DMS153 treated with DMSO at 0.1 percent for 48 hours (cell line): ENCODE measurements at regions not wholly inside any gene's neighbourhood (a gene's known extent, or its start where the extent isn't known, plus 50 kb on each side); places are given as distances from the start of the nearest gene placed in this dataset.

Experiments used
- DNase-seq: peaks from one replicate; lab custom pipeline; 2025; ENCODE audit not compliant: unreplicated experiment; lab: John Stamatoyannopoulos, UW

GRCh38 chr11:94671553-94672366 is 96.4 kb upstream of the AMOTL1 start:
- DNase-seq, result no peak

DNA sequence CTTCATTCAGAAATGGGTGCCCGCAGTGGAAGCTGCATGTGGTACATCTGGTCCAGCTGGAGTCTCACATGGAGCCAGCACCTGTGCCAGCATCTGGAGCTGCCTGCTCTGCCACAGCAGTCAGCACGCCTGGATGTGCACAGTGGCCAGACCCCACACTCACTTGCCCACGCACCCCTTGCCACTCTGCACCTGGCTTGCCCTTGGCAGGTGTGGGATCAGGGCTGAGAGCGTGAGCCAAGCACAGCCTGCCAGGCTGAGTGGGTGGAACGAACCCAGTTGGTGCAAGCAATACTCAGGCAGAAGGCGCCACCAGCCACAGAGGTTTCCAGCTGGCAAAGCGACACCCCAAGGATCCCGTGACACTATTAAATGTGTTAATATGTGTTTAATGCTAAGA is 95.5 kb upstream of the AMOTL1 start:
- DNase-seq, result no peak

- DNase-seq, result no peak
These were observed 94.8 kb upstream of the AMOTL1 start for GRCh38 chr11:94673386-94673785.

DNA sequence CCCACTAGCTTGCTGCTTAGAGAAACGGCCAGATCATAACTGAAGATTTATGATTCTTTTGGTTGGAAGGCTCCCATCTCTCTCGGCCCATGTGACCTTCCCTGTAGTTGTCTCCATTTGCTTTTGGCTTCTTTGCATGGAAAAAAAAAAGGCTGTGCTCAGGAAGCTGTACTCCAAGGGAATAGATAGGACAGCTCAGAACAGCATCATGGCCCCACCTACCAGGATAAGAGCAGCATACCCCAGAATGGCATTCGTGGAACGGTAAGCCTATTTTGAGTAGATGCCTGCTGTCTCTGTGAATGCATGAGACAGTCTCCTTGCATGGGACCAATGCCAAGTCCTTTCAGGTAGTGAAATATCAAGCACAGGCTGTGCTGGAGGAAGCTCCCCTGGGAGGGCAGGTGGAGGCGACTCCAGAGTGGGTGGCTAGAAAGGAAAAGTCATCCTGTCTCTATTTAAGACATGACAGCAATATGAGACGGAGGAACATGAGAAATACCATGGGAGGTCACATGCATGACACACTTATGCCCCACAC is 94.1 kb upstream of the AMOTL1 start:
- DNase-seq, result peak; percentile 76

GRCh38 chr11:94675239-94675638 is 92.9 kb upstream of the AMOTL1 start:
- DNase-seq, result no peak

- no peak for DNase-seq
These were observed 92.3 kb upstream of the AMOTL1 start for GRCh38 chr11:94675813-94676212.

- no peak for DNase-seq
These were observed 91.3 kb upstream of the AMOTL1 start for GRCh38 chr11:94676814-94677213.

GRCh38 chr11:94678236-94678635 is 89.9 kb upstream of the AMOTL1 start:
- DNase-seq, result no peak

GRCh38 chr11:94678901-94679300 is 89.3 kb upstream of the AMOTL1 start:
- no peak for DNase-seq

DNA sequence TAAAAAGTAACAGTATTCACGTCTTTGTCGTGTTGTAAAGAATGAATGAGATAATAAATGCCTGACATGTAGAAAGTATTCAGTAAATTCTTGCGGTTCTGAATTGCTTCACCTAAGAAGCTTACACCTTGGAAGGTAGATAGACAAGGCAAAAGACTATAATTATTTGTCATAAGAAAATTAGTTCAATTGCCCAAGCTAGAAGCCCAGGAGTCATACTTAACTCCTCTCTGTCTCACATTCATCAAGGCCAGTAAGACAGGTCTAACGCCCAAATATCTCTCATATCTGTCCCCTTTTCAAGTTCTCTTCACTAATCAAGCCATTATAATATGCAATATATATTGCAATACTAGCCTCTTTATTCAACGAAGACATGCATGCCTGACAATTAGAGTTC is 87.7 kb upstream of the AMOTL1 start:
- DNase-seq, result no peak

DNA sequence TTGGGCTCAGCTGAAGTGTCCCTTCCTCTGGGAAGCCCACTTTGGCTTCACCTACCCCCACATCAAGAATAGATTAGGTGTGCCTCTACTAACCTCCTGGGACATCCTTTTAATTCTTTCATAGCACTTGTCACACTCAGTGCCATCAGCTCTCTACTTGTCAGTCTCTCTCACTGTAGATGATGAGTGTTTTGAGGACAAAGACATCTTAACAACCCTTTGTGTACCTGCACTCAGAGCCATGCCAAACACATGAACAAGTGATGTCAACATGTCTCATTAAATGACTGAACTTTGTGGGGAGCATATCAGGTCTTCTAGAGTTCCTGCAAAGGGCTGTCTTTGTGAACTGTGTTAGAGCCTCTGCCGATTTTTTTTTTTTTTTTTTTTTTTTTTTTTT is 87.0 kb upstream of the AMOTL1 start:
- no peak for DNase-seq

DNA sequence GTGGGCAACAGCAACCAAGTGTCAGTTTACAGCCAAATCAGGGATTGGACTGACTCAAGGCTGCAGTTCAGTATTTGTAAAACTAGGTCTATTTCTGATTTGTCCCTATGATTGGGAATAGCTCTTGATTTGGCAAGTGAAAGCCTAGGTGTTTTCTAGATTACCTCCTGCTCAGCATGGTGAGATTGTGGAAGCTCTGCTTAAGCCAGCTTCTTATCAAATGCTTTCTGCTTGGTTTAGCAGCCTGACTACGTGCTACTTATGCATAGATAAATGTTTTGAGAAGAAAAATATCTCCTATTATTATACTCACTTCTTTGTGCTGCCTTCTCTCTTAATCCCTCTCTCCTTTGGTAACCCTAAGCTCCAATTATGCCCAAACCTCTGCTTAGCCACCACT is 86.3 kb upstream of the AMOTL1 start:
- no peak for DNase-seq

- DNase-seq, result no peak
These were observed 73.7 kb upstream of the AMOTL1 start for GRCh38 chr11:94694309-94695060.

GRCh38 chr11:94697156-94697555 is 71.0 kb upstream of the AMOTL1 start:
- no peak for DNase-seq

- DNase-seq, result no peak
These were observed 67.5 kb upstream of the AMOTL1 start for GRCh38 chr11:94700622-94701021.

DNA sequence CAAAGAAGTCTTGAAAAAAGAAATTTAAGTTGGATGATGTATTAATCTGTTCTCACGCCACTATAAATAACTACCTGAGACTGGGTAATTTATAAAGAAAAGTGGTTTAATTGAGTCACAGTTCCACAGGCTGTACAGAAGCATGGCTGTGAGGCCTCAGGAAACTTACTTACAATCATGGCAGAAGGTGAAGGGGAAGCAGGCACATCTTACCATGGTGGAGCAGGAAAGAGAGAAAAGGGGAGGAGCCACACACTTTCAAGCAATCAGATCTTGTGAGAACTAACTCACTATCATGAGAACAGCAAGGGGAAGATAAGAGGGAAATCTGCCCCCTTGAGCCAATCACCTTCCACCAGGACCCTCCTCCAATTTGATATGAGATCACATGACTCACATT is 65.7 kb upstream of the AMOTL1 start:
- DNase-seq, result no peak

- no peak for DNase-seq
These were observed 62.7 kb upstream of the AMOTL1 start for GRCh38 chr11:94705419-94705818.

GRCh38 chr11:94705891-94706615 is 62.1 kb upstream of the AMOTL1 start:
- DNase-seq, result no peak

DNA sequence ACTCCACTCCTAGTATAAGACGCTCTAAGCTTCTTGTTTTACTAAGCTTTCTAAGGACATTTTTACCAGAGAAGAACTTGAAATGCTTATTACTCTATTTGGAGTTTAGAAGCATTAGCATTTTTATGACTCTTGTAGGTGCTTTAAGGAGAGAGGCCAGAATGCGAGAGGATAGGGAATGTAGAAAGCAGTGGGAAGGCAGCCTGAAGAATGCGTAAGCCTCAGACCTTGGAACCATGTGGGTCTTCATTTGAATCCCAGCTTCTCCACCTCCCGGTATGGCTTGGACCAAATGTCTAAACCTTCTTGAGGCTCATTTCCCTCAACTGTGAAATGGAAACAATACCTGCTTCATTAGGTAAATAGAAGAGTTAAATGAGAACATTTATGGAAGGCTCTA is 60.0 kb upstream of the AMOTL1 start:
- no peak for DNase-seq

DNA sequence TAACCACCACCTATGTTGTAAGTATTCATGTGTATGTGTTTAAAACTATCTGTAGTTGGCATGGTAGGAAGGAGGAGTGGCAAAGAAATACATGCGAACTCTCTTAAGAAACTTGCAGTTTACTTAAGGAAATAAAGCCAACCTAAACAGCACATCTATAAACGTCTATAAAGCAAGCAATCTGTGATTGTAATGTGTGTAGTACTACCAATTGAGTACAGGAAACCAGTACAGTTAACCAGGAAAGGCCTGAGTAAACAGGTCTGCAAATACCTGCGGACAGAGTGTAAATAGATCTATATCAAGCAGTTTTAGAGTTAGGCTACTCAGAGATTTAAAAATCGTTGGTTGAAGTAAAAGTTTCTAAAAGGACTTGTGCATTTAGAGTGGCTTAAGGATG is 59.5 kb upstream of the AMOTL1 start:
- no peak for DNase-seq

- DNase-seq, result no peak
These were observed 52.9 kb upstream of the AMOTL1 start for GRCh38 chr11:94715225-94715624.

GRCh38 chr11:94717667-94718066 is 50.5 kb upstream of the AMOTL1 start:
- DNase-seq, result no peak
